Glomerular endothelial cell (primary cell): ENCODE measurements at regions not wholly inside any gene's neighbourhood (a gene's known extent, or its start where the extent isn't known, plus 50 kb on each side); places are given as distances from the start of the nearest gene placed in this dataset.
"Not testable (repeated sequence)": the region's sequence is repeated elsewhere in the genome, so short reads cannot be mapped to it uniquely, and the experiment has no call there.

ENCODE experiments used
- DNase-seq: peaks from one replicate; pipeline ENCODE4 v3.0.0-alpha.2; 2011; ENCODE audit warnings: low read depth, low spot score; ENCODE audit errors: extremely low read depth

DNA sequence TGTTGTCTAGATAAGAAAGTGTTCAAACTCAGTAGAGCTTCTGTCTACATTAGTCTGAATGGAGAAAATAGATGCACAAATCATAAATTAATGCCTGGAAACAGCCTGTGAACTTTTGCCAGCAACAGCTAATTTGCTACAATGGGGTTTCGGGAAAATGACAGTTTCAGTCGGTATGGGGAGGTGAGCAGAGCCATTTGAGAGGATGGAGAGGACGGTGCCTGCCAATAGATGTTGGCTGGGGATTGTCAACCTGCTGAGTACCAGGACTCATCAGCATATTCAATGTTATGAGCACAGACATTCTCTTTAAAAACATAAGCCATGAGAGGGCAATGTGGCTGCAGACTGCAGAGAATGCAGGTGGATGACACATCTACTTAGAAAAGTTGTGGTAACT, 230.3 kb upstream of the PCDH18 start:
- DNase-seq: no peak

DNA sequence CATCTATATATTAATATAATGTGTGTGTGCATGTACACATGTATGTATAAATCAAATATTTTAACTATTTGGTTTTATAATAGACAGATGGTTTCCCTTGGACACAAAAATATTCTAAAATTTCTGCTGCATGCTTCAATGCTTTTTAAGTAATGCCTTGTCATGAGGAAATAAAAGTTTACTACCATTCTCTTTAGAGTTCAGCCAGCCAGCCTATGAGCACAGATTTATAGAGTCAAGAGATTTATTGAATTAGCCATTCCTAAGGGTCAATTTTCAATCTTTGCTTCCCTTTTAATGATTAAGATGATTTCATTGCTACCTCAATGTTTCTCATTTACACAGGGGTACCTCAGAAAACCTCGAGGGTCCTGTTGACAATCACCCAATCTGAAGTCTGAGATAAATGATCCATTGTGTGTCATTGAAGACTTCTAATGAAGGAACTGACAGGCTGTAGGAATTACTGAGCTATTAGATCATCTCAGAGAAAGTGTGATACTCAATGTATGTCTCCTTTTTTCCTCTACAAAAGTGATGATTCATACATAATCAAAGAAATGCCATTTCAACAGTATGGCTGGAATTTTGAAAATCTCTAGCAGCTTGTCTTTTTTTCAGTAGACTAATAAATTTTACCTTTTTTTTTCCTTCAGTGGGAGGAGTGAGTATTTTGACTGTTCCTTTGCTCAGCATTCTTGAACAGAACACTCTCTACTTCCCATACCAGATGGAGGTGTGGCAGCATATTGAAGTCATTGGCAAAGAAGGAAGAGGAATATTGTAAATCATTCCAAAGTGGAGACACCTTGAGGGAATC, 222.6 kb upstream of the PCDH18 start:
- no peak for DNase-seq

DNA sequence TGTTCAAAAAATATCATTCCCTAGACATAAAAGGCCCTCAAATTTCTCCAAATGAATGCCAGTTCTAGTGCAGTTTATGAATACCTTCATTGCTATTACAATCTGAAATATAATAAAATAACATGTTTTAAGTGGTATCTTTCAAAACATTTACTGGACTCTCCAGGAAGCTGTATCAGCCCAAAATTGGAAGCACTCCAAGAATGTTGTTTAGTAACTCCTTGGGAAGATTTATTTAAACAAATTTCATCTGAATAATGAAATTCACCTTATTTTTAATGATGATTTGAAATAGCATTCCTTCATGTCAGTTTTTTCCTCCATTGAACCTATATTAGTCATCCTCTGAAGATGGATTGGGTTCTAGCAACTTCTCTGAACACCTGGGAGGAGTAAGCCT, 217.2 kb upstream of the PCDH18 start:
- DNase-seq: no peak

DNA sequence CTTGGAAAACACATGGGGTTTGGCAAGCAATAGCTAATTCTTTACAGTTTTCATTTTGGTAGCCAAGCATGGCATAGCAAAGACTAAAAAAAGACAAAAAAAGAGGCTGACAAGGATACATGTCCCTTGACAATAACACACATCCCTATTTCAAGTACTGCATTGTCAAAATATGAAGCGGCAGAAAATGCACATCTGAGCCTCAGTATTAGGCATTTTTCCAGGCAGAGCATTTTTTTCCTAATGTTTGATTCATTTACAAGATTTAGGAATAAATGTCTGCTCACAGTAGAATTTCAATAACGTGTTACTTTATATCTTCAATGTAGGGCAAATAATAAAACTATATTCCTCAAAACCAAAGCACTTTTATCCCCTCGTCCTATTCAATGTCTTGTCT, 216.3 kb upstream of the PCDH18 start:
- no peak for DNase-seq

DNA sequence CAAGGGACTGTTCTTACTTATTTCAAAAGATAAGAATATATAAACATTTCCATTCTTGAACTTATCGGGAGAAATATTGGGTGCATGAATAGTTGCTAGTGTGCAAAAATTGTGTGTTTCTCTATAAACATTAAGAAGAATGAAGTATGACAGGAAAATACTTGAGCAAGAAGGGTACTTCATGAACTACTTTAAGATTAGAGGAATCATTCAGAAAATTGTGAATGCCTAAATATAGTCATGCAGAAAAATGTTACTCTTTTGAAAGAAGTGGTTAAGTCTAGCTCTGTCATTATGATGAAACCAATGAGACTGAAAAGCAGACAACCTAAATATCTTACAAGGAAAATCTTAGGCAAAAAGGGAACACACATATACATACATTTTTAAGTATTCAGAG, 207.8 kb upstream of the PCDH18 start:
- DNase-seq: no peak

DNA sequence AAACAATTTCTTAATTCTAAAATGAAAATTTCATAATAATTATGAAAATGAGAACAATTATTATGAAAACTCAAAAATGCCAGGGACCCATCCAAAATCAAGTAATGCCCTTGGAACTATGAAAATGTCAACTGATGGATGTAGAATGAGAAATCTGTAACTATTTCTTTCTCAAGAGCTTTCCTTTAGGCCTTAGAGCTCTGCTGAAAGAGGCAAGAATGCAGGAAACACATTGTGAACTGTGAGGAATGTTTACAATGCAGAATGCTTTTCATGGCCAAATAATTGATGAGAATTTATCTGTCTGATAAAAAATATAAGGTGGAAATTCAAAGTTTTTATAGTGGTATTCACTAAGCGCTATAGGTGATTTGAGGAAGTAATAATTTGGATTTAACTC, 207.1 kb upstream of the PCDH18 start:
- no peak for DNase-seq

DNA sequence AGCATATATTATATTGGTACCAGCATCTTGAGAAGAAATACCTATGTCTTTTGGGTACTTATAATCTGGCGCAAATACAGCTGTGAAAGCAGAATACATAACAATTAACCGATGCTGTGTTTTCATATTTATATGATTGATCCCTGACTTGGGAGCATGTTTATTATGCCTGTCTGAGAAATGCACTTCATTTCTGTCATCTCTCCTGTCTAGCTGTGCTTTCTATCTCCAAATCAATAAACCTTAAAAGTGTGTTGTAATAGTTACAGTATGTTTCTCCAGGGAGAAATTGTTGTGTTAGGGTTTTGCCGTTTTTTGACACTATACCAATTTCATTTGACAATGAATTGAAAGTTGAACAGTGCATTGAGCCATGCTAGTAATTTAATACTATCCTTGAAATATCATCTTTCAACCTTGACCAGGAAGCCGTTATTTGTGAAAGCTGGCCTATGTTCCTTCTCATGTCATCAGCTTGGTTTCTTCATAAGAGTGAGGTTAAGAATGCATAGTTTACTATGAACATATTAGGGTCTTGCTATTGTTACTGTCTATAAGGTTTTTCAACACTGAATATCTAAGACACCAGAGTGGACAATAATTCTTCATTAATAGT, 206.2 kb upstream of the PCDH18 start:
- DNase-seq: no peak

DNA sequence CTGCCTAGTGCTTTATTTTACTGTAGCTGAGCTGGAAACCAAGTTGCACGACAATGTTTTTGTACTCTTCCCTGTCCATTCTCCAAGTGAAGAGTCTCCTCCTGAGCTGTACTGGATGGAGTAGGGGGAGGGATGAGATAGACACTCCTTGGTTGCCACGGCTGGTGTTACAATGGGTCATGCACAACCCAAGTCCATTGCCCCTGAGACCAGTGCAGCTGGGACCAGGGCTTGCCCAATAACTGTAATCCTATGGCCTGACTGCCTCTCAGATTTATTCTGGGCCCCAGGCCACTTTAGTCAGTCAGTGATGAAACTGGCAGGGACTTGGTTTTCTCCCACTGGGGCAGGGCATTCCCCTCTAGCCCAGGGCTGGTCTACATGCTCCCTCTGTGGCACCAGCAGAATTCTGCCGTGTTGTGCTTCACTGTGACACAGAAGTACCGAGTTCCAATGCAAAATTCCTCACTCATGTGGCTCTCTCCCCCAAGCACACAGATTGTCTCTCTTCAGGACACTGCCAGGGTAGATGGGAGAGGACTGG, 203.3 kb upstream of the PCDH18 start:
- no peak for DNase-seq

DNA sequence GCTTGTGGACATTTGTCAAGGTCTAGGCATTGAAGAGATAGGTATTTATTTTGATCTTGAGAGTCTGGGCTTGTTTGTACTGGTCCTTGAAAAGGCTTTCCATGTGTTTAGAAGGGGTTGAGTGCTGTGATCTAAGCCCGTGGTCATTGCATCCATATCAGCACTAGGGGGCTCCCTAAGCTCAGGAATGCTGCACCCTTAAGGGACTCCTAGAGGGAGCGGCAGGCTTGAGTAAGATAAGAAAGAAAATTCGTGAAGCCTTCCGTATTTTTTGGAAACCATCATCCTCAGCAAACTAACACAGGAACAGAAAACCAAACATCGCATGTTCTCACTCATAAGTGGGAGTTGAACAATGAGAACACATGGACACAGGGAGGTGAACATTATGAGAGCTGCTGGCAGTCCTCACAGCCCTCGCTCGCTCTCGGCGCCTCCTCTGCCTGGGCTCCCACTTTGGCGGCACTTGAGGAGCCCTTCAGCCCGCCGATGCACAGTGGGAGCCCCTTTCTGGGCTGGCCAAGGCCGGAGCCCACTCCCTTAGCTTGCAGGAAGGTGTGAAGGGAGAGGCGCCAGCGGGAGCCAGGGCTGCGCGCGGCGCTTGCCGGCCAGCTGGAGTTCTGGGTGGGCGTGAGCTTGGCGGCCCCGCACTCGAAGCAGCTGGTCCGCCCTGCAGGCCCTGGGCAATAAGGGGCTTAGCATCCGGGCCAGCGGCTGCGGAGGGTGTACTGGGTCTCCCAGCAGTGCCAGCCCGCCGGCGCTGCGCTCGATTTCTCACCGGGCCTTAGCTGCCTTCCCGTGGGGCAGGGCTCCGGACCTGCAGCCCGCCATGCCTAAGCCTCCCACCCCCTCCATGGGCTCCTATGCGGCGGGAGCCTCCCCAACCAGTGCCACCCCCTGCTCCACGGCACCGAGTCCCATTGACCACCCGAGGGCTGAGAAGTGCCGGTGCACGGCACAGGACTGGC, 201.2 kb upstream of the PCDH18 start:
- DNase-seq: not testable (repeated sequence)

DNA sequence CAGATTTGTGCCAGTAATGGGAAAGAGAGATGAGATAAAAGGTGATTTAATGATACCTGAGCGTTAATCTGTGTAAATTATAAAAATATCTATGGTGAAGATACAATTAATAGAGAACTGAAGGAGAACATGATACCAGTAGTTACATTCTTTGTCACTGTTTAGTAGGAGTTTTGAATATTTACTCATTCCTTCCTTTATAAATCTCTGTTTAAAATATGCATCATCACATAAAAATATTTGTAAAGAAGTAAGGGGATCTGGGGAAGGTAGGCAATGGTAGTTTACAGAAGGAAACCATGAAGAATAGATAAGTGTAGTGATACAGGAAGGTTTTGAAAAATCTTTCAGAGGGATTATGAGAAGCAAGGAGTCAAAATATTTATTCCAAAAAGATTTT, 190.6 kb upstream of the PCDH18 start:
- DNase-seq: no peak

DNA sequence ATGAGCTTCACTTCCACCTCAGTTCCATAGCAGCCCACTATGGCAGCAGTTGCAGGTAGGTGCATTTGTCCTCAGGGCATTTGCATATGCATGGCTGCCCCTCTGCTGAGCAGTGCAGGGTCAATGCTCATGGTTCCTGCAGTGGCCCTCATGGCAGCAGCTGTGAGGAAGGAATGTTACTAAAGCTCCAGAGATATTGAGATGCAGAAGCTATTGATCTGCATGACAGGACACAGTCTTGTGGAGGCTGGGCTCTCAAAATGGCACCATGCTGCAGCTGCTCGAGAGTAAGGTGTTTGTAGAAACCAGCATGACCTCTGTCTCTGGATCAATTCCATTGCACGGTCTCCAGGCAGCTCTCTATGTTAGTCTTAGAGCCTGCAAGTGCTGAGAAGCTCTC, 179.2 kb upstream of the PCDH18 start:
- no peak for DNase-seq

DNA sequence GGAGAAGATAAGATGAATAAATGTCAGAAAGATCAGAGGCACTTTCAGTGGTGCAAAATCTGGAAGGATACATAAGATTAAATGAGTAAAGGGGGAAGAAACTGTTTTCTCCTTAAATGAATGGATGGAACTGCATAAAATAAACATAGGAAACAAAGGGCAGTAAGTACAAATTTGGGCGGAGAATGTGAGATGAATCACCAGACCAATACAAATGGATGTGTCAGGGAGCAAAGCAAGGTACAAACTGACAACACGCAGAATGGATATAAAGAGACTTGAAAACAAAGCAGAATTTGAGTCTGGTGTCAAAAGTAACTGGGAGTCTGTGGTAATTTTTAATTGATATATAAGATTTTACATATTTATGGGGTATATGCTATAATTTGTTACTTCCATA, 175.3 kb upstream of the PCDH18 start:
- no peak for DNase-seq

DNA sequence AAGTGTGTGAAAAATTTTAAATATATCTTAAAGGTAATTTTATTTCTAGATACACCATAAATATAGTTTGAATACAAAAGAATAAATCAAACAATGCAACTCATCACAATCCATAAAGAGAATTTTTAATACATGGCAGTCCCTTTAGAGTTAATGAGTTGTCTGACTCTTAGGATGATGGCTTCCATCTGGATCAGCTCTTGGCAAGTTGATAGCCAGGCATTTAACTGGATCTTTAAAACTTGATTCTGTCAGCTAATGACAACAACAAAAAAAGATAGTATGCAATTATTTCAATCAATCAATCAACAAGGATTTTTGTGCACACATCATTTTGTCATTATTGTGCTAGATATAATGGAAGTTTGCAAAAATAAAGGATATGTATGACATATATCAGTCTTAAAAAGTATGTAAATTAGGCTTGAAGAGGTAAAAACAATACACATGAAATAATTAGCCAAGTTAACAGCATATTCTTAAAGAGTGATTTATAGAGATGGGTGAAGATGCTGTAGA, 174.9 kb upstream of the PCDH18 start:
- DNase-seq: no peak

DNA sequence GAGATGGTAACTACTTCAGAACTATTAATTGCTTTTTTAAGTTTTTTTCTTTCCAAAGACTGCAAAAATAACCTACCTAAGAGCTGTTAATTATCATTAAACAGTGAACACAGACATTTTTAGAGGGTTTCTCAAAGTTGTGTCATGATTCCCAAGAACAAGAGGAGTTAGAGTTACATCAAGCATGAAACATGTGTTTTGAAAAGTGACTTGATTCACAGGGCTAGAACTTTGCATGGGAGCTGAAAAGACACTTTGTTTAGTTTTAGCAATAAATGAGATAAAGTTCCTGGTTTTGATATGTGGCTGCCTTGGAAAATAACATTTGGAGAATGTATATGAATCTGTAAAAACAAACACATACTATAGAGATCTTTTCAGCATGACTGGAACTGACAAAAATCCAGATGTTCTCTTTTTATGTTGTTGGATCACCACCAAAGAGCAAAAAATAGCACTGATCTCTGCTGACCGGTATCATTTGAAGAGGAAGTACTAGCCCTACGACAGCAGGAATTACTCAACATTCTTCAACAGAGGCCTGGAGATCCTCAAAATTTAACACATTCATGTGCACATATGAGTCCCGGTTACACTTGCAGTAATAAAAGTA, 173.0 kb upstream of the PCDH18 start:
- no peak for DNase-seq

DNA sequence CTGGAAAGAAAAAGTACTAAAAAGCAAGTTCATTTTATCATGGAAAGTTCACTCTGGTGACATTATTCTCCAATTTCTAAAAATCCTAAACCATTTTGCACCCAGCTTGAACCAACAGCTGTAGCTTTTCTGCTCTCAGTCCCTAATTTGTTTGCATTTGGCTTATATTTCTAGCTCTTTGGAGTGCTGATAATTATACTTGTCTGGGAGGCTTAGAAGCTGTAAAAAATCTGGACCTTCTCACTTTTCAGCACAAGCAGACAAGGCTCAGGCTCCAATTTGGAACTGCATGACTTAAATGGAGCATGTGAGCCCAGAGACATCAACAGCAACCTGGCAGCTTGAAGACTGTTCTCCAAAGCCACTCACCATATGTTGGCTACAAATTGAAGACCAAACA, 170.9 kb upstream of the PCDH18 start:
- DNase-seq: no peak

DNA sequence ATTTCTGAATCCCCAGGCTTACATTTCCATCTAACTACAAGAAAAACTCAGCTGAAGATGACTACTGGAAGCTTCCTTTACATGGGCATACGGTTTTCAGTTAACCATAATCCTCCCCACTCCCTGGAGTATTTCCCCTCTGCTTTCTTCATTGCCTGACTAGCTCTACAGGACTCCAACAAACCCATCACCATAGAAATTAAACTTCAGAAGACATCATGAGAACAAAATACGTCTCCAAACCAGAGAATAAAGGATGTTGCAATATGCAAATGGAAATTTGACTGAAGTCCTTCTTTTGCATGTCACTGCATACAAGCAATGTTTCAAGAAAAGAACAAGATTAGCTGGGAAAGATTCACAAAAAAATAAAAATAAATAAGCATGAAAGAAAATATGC, 170.2 kb upstream of the PCDH18 start:
- no peak for DNase-seq

DNA sequence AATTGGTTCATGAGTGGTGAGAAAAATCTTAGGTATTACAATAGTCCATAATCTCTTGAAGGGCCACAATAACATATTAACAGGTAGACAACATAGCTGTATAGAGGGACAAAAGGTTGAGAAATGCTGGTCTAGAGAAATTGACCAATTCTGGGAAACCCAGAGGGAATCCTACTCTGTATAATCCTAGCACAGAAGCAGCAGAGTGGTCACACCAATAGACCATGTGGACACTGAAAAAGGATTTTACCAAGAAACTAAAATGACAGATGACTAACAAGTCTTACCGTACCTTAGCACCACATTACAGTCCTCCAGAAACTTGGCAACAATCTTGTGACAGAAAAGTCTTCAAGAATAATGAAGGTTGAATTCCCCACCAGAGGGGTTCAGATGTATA, 169.1 kb upstream of the PCDH18 start:
- no peak for DNase-seq

DNA sequence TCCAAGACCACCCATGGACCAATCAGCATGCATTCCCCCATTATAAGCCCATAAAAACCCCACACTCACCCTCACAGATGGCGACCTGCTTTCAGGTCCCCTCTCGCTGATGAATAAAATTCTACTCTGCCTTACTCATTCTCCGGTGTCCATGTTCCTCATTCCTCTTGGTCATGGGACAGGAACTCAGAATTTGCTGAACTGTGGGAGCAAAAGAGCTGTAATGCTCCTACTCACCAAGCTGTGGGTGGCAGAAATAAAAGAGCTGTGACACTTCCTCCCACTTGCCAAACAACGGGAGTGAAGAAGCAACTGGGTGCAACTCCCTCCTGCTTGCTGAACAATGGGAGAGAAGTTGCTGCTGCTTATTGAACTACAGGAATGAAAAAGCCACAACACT, 168.5 kb upstream of the PCDH18 start:
- no peak for DNase-seq

DNA sequence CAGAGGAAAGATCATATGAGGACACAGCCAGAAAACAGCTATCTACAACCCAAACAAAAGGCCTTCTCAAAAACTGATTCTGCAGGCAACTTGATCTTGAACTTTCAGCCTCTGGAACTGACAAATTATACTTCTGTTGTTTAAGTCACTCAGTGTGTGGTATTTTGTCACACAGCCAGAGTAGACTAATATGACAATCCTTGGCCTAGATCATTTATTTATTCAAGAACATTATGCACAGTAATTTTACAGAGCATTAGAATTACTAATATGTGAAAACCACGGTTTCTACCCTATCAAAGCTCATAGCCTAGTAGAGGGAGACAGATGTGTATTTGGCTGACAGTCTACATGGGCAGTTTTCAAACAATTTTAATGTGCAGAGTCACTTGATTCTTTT, 167.8 kb upstream of the PCDH18 start:
- DNase-seq: no peak

DNA sequence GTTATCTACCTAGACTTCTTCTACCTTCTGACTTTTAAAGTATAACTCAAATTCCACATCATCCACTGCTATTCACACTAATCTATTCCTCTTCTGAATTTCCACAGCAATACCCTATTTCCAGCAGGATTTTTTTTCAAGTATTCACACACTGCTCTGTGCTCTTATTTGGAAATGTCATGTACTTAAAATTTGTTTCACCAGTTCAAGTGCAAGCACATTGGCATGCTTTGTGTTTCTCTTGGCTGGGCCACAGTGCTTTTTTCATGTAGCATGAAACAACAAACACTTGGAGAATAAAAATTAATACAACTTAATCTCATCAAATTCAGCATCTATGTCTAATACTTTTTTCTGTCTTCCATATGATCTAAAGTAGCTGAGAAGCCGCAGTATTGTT, 161.8 kb upstream of the PCDH18 start:
- DNase-seq: no peak

DNA sequence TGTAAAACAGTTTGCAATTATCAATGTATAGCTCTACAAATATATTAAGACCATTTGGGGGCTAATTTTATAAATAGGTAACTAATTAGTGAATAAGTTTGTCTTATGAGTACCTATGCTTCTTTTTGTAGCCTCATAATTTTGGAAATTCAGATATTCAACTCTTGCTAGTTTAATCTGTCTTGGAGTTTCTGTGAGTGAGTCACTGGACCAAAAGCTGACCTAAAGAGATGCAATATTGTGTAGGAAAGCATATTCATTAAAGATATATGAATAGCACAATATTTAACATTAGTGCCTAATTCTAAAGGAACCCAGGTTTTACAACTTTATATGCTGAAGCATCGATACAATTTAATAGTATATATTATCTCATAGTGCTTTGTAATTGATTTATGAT, 161.3 kb upstream of the PCDH18 start:
- DNase-seq: no peak
